C4-2B (cell line): ENCODE measurements at regions not wholly inside any gene's neighbourhood (a gene's known extent, or its start where the extent isn't known, plus 50 kb on each side); places are given as distances from the start of the nearest gene placed in this dataset.

Experiments used
- ZFX ChIP-seq: fragments of 450-650 bp; IDR thresholded peaks from 2 replicates; pipeline ENCODE4 v1.6.1; 2017
- TF ChIP-seq, protein P1 (sequence below): fragments of 450-650 bp; conservative IDR thresholded peaks from 2 replicates; pipeline ENCODE4 v1.5.1; 2017; ENCODE audit warnings: mild to moderate bottlenecking

DNA sequence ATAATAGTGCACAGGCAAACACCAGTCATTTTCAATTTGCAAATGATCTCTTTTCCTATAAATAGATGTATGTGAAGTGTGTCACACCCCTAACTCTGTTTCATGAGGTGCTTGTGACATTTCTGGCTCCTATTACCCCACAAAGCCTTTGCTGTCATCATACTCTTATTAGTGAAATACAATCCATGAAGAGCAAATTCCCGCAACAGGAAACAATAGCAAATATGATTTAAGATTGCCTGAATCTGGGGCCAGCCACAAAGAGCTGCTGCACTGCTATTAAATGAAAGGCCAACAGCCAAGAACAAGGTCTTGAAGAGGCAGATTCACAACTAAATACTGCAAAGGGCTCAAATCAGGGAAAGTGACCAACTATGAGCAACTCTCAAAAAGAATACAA, 96.3 kb upstream of the CAV2 start:
- TF ChIP-seq, protein P1, sequence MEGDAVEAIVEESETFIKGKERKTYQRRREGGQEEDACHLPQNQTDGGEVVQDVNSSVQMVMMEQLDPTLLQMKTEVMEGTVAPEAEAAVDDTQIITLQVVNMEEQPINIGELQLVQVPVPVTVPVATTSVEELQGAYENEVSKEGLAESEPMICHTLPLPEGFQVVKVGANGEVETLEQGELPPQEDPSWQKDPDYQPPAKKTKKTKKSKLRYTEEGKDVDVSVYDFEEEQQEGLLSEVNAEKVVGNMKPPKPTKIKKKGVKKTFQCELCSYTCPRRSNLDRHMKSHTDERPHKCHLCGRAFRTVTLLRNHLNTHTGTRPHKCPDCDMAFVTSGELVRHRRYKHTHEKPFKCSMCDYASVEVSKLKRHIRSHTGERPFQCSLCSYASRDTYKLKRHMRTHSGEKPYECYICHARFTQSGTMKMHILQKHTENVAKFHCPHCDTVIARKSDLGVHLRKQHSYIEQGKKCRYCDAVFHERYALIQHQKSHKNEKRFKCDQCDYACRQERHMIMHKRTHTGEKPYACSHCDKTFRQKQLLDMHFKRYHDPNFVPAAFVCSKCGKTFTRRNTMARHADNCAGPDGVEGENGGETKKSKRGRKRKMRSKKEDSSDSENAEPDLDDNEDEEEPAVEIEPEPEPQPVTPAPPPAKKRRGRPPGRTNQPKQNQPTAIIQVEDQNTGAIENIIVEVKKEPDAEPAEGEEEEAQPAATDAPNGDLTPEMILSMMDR: no peak
- TF ChIP-seq ZFX: no peak
